ENCODE measurements at regions not wholly inside any gene's neighbourhood (a gene's known extent, or its start where the extent isn't known, plus 50 kb on each side); places are given as distances from the start of the nearest gene placed in this dataset.

- TF ChIP-seq, protein P1, sequence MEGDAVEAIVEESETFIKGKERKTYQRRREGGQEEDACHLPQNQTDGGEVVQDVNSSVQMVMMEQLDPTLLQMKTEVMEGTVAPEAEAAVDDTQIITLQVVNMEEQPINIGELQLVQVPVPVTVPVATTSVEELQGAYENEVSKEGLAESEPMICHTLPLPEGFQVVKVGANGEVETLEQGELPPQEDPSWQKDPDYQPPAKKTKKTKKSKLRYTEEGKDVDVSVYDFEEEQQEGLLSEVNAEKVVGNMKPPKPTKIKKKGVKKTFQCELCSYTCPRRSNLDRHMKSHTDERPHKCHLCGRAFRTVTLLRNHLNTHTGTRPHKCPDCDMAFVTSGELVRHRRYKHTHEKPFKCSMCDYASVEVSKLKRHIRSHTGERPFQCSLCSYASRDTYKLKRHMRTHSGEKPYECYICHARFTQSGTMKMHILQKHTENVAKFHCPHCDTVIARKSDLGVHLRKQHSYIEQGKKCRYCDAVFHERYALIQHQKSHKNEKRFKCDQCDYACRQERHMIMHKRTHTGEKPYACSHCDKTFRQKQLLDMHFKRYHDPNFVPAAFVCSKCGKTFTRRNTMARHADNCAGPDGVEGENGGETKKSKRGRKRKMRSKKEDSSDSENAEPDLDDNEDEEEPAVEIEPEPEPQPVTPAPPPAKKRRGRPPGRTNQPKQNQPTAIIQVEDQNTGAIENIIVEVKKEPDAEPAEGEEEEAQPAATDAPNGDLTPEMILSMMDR (conservative IDR thresholded peaks at IDR 0.05; ENCODE audit: low read length): no peak
- TF ChIP-seq EZH2phosphoT487 (IDR thresholded peaks at IDR 0.05; ENCODE audit: borderline replicate concordance, low read depth, low read length): no peak
- Histone ChIP-seq H3K27ac (ENCODE audit: low read depth, low read length, poor library complexity, severe bottlenecking) (no peak overlapping the region), H4K20me1 (ENCODE audit: insufficient read depth, low read length) (no peaks in the 10 kb centered on the region), H3K9me3 (ENCODE audit: low read length) (no peaks in the 10 kb centered on the region), H3K9me2 (ENCODE audit: insufficient read depth, low read length) (no peaks in the 10 kb centered on the region), H3K4me1 (ENCODE audit: insufficient read depth, low read length, poor library complexity, severe bottlenecking) (no peaks in the 10 kb centered on the region), H3K4me2 (ENCODE audit: low read length) (no peak overlapping the region), H3K4me3 (ENCODE audit: low read depth, low read length, poor library complexity, severe bottlenecking) (no peak overlapping the region), H2AFZ (ENCODE audit: low read length) (no peak overlapping the region), H3K36me3 (ENCODE audit: insufficient read depth, low read length) (no peaks in the 10 kb centered on the region), H3K79me2 (ENCODE audit: insufficient read depth, low read depth, low read length) (no peaks in the 10 kb centered on the region)
- ChIA-PET CTCF (ENCODE audit: unreplicated experiment) (no interaction called here), POLR2A (no interaction called here)
- no TSS peak for BruUV-seq (replicated peaks)
- intact Hi-C loops (cut with micrococcal nuclease; ENCODE audit: unreplicated experiment): no loop called here
- no peak for DNase-seq (ENCODE audit: low spot score)
Measured at GRCh38 chr20:61176874-61177273, 75.2 kb upstream of the CDH4 start.

GRCh38 chr20:61178551-61179071, 73.5 kb upstream of the CDH4 start:
- H3K79me2 ChIP-seq (ENCODE audit: insufficient read depth, low read depth, low read length): no peaks in the 10 kb centered on the region
- ChIA-PET POLR2A (no interaction called here), CTCF (ENCODE audit: unreplicated experiment) (no interaction called here)
- no peaks in the 10 kb centered on the region for H3K4me1 ChIP-seq (ENCODE audit: insufficient read depth, low read length, poor library complexity, severe bottlenecking)
- H3K9me2 ChIP-seq (ENCODE audit: insufficient read depth, low read length): no peaks in the 10 kb centered on the region
- DNase-seq (ENCODE audit: low spot score): no peak
- H4K20me1 ChIP-seq (ENCODE audit: insufficient read depth, low read length): no peaks in the 10 kb centered on the region
- no peak overlapping the region for H3K4me2 ChIP-seq (ENCODE audit: low read length)
- H3K9me3 ChIP-seq (ENCODE audit: low read length): no peaks in the 10 kb centered on the region
- no peaks in the 10 kb centered on the region for H3K36me3 ChIP-seq (ENCODE audit: insufficient read depth, low read length)
- H2AFZ ChIP-seq (ENCODE audit: low read length): no peak overlapping the region
- no peak for TF ChIP-seq EZH2phosphoT487 (IDR thresholded peaks at IDR 0.05; ENCODE audit: borderline replicate concordance, low read depth, low read length)
- TF ChIP-seq, protein P1 (conservative IDR thresholded peaks at IDR 0.05; ENCODE audit: low read length): no peak
- intact Hi-C loops (cut with micrococcal nuclease; ENCODE audit: unreplicated experiment): no loop called here
- H3K4me3 ChIP-seq (ENCODE audit: low read depth, low read length, poor library complexity, severe bottlenecking): no peak overlapping the region
- BruUV-seq (replicated peaks): no TSS peak
- H3K27ac ChIP-seq (ENCODE audit: low read depth, low read length, poor library complexity, severe bottlenecking): no peak overlapping the region

DNA sequence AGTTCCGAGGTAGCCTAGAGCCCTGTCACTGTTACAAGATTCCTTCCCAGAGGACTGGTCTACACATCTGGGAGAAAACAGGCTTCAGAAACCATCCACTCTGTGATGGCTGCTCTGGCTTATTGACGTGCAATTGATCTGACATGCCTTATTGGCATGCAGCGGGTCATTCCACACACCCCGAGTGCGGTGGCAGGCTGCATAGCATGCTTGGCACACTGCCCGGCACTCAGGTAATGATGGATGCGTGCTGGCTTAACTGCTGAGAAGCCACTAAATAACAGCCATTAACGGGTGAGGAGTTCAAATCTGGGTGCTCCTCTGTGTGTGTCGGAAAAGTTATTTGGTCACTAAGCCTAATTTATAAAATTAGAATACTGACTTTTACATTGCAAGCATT, 67.9 kb upstream of the CDH4 start:
- no peak overlapping the region for H3K27ac ChIP-seq (ENCODE audit: low read depth, low read length, poor library complexity, severe bottlenecking)
- no peaks in the 10 kb centered on the region for H3K4me1 ChIP-seq (ENCODE audit: insufficient read depth, low read length, poor library complexity, severe bottlenecking)
- no peaks in the 10 kb centered on the region for H3K36me3 ChIP-seq (ENCODE audit: insufficient read depth, low read length)
- H3K4me3 ChIP-seq (ENCODE audit: low read depth, low read length, poor library complexity, severe bottlenecking): no peak overlapping the region
- no peaks in the 10 kb centered on the region for H3K9me2 ChIP-seq (ENCODE audit: insufficient read depth, low read length)
- DNase-seq (ENCODE audit: low spot score): no peak
- intact Hi-C loops (cut with micrococcal nuclease; ENCODE audit: unreplicated experiment): no loop called here
- ChIA-PET POLR2A (no interaction called here), CTCF (ENCODE audit: unreplicated experiment) (no interaction called here)
- H3K79me2 ChIP-seq (ENCODE audit: insufficient read depth, low read depth, low read length): no peaks in the 10 kb centered on the region
- no TSS peak for BruUV-seq (replicated peaks)
- H3K9me3 ChIP-seq (ENCODE audit: low read length): no peaks in the 10 kb centered on the region
- no peak overlapping the region for H3K4me2 ChIP-seq (ENCODE audit: low read length)
- H4K20me1 ChIP-seq (ENCODE audit: insufficient read depth, low read length): no peaks in the 10 kb centered on the region
- TF ChIP-seq EZH2phosphoT487 (IDR thresholded peaks at IDR 0.05; ENCODE audit: borderline replicate concordance, low read depth, low read length): no peak
- TF ChIP-seq, protein P1 (conservative IDR thresholded peaks at IDR 0.05; ENCODE audit: low read length): no peak
- H2AFZ ChIP-seq (ENCODE audit: low read length): no peak overlapping the region

Measured in OCI-LY7 (cell line).